NCI-H1417 (cell line): ENCODE measurements at regions not wholly inside any gene's neighbourhood (a gene's known extent, or its start where the extent isn't known, plus 50 kb on each side); places are given as distances from the start of the nearest gene placed in this dataset.
"Not testable (repeated sequence)": the region's sequence is repeated elsewhere in the genome, so short reads cannot be mapped to it uniquely, and the experiment has no call there.

Experiments used
- DNase-seq, 3 experiments: peaks; one replicate each; lab custom pipeline; 2025; lab: John Stamatoyannopoulos, UW

GRCh38 chr7:84941936-84942335 is 244.9 kb downstream of the SEMA3D start:
- no peak for DNase-seq

GRCh38 chr7:84941291-84941690 is 245.6 kb downstream of the SEMA3D start:
- DNase-seq, result no peak

- no peak for DNase-seq
Measured at GRCh38 chr7:84939888-84940287, 247.0 kb downstream of the SEMA3D start.

- no peak for DNase-seq
Measured at GRCh38 chr7:84939442-84939841, 247.4 kb downstream of the SEMA3D start.

- DNase-seq, result peak in 2 of 3 experiments; percentile 32 to 63
Measured at GRCh38 chr7:84924353-84924752, 262.5 kb downstream of the SEMA3D start.

- DNase-seq, result peak in 1 of 3 experiments; percentile 22
Measured at GRCh38 chr7:84923348-84923747, 263.5 kb downstream of the SEMA3D start.

GRCh38 chr7:84921154-84921553 is 265.7 kb downstream of the SEMA3D start:
- no peak for DNase-seq

- DNase-seq, result not testable (repeated sequence)
Measured at GRCh38 chr7:84916973-84917372, 269.9 kb downstream of the SEMA3D start.

GRCh38 chr7:84916161-84916560 is 270.7 kb downstream of the SEMA3D start:
- peak in 1 of 3 experiments; percentile 28 for DNase-seq

GRCh38 chr7:84914598-84914997 is 272.3 kb downstream of the SEMA3D start:
- peak in 1 of 3 experiments; percentile 28 for DNase-seq

GRCh38 chr7:84913731-84914130 is 273.1 kb downstream of the SEMA3D start:
- no peak for DNase-seq

GRCh38 chr7:84912993-84913635 is 273.7 kb downstream of the SEMA3D start:
- no peak for DNase-seq

GRCh38 chr7:84912537-84912936 is 274.3 kb downstream of the SEMA3D start:
- no peak for DNase-seq

- no peak for DNase-seq
Measured at GRCh38 chr7:84912018-84912417, 274.8 kb downstream of the SEMA3D start.

- DNase-seq, result no peak
Measured at GRCh38 chr7:84911077-84911476, 275.8 kb downstream of the SEMA3D start.

- DNase-seq, result not testable (repeated sequence)
Measured at GRCh38 chr7:84910322-84910721, 276.5 kb downstream of the SEMA3D start.

- no peak for DNase-seq
Measured at GRCh38 chr7:84908196-84908793, 278.6 kb downstream of the SEMA3D start.

GRCh38 chr7:84906889-84907288 is 280.0 kb downstream of the SEMA3D start:
- DNase-seq, result no peak

GRCh38 chr7:84904561-84904960 is 282.3 kb downstream of the SEMA3D start:
- DNase-seq, result no peak

GRCh38 chr7:84901366-84901765 is 285.5 kb downstream of the SEMA3D start:
- DNase-seq, result no peak

- DNase-seq, result no peak
Measured at GRCh38 chr7:84900215-84900614, 286.6 kb downstream of the SEMA3D start.

- DNase-seq, result no peak
Measured at GRCh38 chr7:84895563-84895962, 291.3 kb downstream of the SEMA3D start.

GRCh38 chr7:84883570-84883969 is 303.3 kb downstream of the SEMA3D start:
- DNase-seq, result not testable (repeated sequence)
